Keratinocyte (primary cell): ENCODE measurements at regions not wholly inside any gene's neighbourhood (a gene's known extent, or its start where the extent isn't known, plus 50 kb on each side); places are given as distances from the start of the nearest gene placed in this dataset.

Experiments
- EZH2 ChIP-seq: IDR thresholded peaks from one replicate; pipeline ENCODE4 v1.6.1; 2012; ENCODE audit warnings: inconsistent platforms, mild to moderate bottlenecking, low read length, moderate library complexity
- TF ChIP-seq, protein P1 (sequence below), 3 experiments: IDR thresholded peaks in 1 of 3; conservative IDR thresholded peaks in 1 of 3; optimal IDR thresholded peaks in 1 of 3; 2 replicates in 2 of 3; 3 replicates in 1 of 3; pipeline versions ENCODE3 to v1.5.1; 2011; ENCODE audit warnings: low read length in 3 of 3, mild to moderate bottlenecking in 3 of 3, moderate library complexity in 2 of 3, control low read depth in 1 of 3, inconsistent platforms in 1 of 3; ENCODE audit not compliant: insufficient read depth in 2 of 3; ENCODE audit errors: extremely low read depth in 1 of 3

DNA sequence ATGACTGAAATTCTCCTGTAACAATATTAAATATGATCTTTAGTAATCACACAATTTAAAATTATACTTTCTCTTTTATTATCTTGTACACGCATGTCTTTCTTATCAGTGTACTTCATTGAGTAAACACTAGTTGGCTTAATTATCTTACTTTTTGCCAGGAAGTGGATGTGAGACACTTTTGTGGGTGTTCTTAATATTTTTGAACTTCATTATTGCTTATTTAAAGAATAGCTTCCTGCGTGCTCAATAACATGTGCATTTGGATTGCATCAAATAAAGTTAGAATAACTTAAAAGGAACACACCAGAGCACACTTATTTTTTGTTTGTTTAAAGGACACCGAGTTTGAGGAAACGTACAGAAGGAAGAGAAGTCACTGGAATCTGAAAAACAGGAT lies 128.5 kb upstream of the VEGFC start:
- TF ChIP-seq, protein P1, sequence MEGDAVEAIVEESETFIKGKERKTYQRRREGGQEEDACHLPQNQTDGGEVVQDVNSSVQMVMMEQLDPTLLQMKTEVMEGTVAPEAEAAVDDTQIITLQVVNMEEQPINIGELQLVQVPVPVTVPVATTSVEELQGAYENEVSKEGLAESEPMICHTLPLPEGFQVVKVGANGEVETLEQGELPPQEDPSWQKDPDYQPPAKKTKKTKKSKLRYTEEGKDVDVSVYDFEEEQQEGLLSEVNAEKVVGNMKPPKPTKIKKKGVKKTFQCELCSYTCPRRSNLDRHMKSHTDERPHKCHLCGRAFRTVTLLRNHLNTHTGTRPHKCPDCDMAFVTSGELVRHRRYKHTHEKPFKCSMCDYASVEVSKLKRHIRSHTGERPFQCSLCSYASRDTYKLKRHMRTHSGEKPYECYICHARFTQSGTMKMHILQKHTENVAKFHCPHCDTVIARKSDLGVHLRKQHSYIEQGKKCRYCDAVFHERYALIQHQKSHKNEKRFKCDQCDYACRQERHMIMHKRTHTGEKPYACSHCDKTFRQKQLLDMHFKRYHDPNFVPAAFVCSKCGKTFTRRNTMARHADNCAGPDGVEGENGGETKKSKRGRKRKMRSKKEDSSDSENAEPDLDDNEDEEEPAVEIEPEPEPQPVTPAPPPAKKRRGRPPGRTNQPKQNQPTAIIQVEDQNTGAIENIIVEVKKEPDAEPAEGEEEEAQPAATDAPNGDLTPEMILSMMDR (optimal IDR thresholded peaks at IDR 0.05 in 1 of 3, IDR thresholded peaks at IDR 0.05 in 1 of 3, conservative IDR thresholded peaks at IDR 0.05 in 1 of 3; ENCODE audit: extremely low read depth in 1 of 3, insufficient read depth in 2 of 3, low read length in 3 of 3), result no peak
- TF ChIP-seq EZH2, result no peak
